A673 (cell line): ENCODE measurements at regions not wholly inside any gene's neighbourhood (a gene's known extent, or its start where the extent isn't known, plus 50 kb on each side); places are given as distances from the start of the nearest gene placed in this dataset.

Source experiments
- CTCF ChIP-seq: fragments of 300-800, 200-600 bp; sonication (generic); conservative IDR thresholded peaks from 2 replicates; pipeline ENCODE4 v1.5.1; 2017; ENCODE audit warnings: low read depth, mild to moderate bottlenecking, antibody characterized with exemption, low read length, moderate library complexity, mixed read lengths
- EZH2 ChIP-seq: fragments of 200-600 bp; sonication (generic); IDR thresholded peaks from 2 replicates; pipeline ENCODE4 v1.6.1; 2017; ENCODE audit warnings: borderline replicate concordance, low read depth, mild to moderate bottlenecking, mixed read lengths, antibody characterized with exemption, low read length; ENCODE audit not compliant: poor library complexity, severe bottlenecking

GRCh38 chr20:22526512-22527012 is 57.8 kb downstream of the FOXA2 start:
- TF ChIP-seq CTCF: no peak
- no peak for TF ChIP-seq EZH2
